Stimulated activated effector memory CD8-positive, alpha-beta T cell treated with anti-CD3 and anti-CD28 coated beads, Interleukin-12 subunit alpha, Interleukin-12 subunit beta, amount 100 ng/mL, for 72 hours (primary cell): ENCODE measurements at regions not wholly inside any gene's neighbourhood (a gene's known extent, or its start where the extent isn't known, plus 50 kb on each side); places are given as distances from the start of the nearest gene placed in this dataset.
"Not testable (repeated sequence)": the region's sequence is repeated elsewhere in the genome, so short reads cannot be mapped to it uniquely, and the experiment has no call there.

ENCODE experiments used
- ATAC-seq: fragments of 150-1000 bp; cut with Tn5 transposase; 2 replicates; pipeline ENCODE4 v1.10.0; 2021
- DNase-seq, 2 donors: peaks; one replicate each; pipeline ENCODE4 v3.0.0; 2021 to 2022; ENCODE audit warnings: low spot score in 2 of 2
- H3K27ac Mint-ChIP-seq: one replicate; pipeline ENCODE4 v1.8.0; 2022; ENCODE audit warnings: mild to moderate bottlenecking, mixed read lengths
- H3K36me3 Mint-ChIP-seq: one replicate; pipeline ENCODE4 v1.8.0; 2022; ENCODE audit warnings: mild to moderate bottlenecking, mixed read lengths
- H3K4me1 Mint-ChIP-seq: one replicate; pipeline ENCODE4 v1.8.0; 2022; ENCODE audit warnings: mixed read lengths
- H3K4me3 Mint-ChIP-seq: one replicate; pipeline ENCODE4 v1.8.0; 2022; ENCODE audit warnings: mild to moderate bottlenecking, mixed read lengths
- H3K9me3 Mint-ChIP-seq: one replicate; pipeline ENCODE4 v1.8.0; 2022; ENCODE audit warnings: mixed read lengths

DNA sequence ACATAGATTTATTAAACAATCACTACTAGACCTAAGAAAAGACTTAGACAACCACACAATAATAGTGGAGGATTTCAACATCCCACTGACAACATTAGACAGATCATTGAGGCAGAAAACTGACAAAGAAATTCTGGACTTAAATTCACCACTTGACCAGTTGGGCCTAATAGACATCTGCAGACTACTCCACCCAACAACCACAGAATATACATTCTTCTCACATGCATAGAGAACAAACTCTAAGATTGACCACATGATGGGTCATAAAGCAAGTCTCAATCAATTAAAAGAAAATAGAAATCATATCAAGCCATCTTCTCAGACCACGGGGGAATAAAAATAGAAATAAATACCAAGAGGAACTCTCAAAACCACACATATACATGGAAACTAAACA lies 136.7 kb upstream of the ARG1 start:
- Mint-ChIP-seq H3K4me1 (peaks cover 12% of the 10 kb centered on the region), H3K9me3 (peaks cover 3% of the 10 kb centered on the region), H3K27ac (no peak overlapping the region), H3K36me3 (no peaks in the 10 kb centered on the region), H3K4me3 (no peak overlapping the region)
- ATAC-seq (no peak), DNase-seq (no peak)

- peak; percentile 43 for ATAC-seq
- Mint-ChIP-seq H3K36me3 (no peaks in the 10 kb centered on the region), H3K4me3 (no peak overlapping the region), H3K27ac (no peak overlapping the region), H3K9me3 (no peaks in the 10 kb centered on the region), H3K4me1 (peaks cover 8% of the 10 kb centered on the region)
- no peak for DNase-seq
These were observed 130.0 kb upstream of the ARG1 start for GRCh38 chr6:131443014-131443413.

- ATAC-seq (peak; percentile 66), DNase-seq (no peak)
- Mint-ChIP-seq H3K4me3 (peak overlapping the region; percentile 19), H3K4me1 (peaks cover 8% of the 10 kb centered on the region), H3K9me3 (no peaks in the 10 kb centered on the region), H3K36me3 (no peaks in the 10 kb centered on the region), H3K27ac (peak overlapping the region; percentile 23)
These were observed 129.5 kb upstream of the ARG1 start for GRCh38 chr6:131443514-131443913.

- H3K4me3 Mint-ChIP-seq, ATAC-seq, H3K36me3 Mint-ChIP-seq, H3K27ac Mint-ChIP-seq, DNase-seq, H3K9me3 Mint-ChIP-seq, H3K4me1 Mint-ChIP-seq: not testable (repeated sequence)
These were observed 127.7 kb upstream of the ARG1 start for GRCh38 chr6:131445356-131445755.

DNA sequence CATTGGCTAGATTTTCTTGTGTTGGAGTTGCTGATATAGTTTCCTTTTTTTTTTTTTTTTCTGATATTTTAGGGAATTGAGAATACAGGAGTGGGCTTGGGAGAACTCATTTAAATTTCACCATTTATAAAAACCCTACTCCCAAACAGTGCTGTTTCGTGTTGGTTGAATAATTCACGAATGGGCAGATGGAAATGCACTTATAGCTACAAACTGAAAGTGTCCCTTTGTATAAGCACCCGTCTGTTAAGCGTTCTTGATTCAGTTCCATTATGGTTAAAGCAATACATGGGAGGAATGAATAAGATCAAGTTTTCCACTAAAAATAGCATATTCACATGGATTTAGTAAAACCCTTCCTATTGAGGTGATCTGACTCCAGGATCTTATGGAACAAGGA lies 122.2 kb upstream of the ARG1 start:
- Mint-ChIP-seq H3K4me1 (no peaks in the 10 kb centered on the region), H3K9me3 (no peaks in the 10 kb centered on the region), H3K4me3 (no peak overlapping the region), H3K27ac (no peak overlapping the region), H3K36me3 (no peaks in the 10 kb centered on the region)
- ATAC-seq (no peak), DNase-seq (no peak)

DNA sequence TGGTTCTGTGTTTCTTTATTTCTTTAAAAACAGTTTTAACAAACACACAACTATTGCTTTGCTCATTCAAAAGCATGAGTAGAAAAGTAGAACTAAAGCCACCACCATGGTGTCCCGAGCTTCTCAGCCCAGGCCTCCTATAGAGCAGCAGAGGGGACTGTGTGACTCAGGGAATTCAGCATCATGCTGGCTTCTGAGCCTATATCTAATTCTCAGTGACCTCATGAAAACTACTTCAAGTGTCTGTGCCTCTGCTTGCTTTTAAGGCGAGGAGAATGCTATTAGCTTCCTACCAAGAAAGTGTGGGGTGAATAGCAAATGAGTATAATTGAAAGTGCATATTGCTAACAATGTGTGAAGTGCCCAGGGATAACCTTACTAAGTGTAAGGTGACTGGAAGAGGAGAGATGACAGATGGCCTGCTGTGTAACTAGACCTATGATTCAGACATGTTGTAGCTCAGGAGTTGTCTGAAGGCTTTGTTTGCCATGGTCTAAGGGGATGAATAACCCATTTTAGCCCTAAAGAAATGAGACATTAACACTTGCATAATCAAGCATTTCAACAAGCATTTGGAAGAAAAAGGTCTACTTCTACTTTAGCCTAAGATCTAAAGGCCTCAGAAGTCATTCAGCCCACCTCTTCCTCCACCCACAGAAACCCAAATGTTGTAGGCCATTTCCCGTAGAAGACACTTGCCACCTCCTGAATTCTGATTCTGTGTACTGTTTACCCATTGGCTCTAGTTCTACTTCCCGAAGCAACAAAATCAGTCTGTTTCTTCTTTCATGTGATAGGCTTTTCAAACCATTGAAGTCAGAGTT lies 121.5 kb upstream of the ARG1 start:
- ATAC-seq = peak; percentile 92
- DNase-seq = no peak

GRCh38 chr6:131453803-131454202 lies 119.2 kb upstream of the ARG1 start:
- H3K9me3 Mint-ChIP-seq = no peaks in the 10 kb centered on the region
- H3K4me1 Mint-ChIP-seq = no peaks in the 10 kb centered on the region
- no peak overlapping the region for H3K27ac Mint-ChIP-seq
- ATAC-seq (no peak), DNase-seq (no peak)
- no peak overlapping the region for H3K4me3 Mint-ChIP-seq
- no peaks in the 10 kb centered on the region for H3K36me3 Mint-ChIP-seq

More for the DNA sequence above, 121.5 kb upstream of the ARG1 start:
- H3K36me3 Mint-ChIP-seq = no peaks in the 10 kb centered on the region
- H3K4me3 Mint-ChIP-seq = no peak overlapping the region
- H3K9me3 Mint-ChIP-seq = no peaks in the 10 kb centered on the region
- H3K27ac Mint-ChIP-seq = no peak overlapping the region
- no peaks in the 10 kb centered on the region for H3K4me1 Mint-ChIP-seq

GRCh38 chr6:131456565-131456964 lies 116.5 kb upstream of the ARG1 start:
- Mint-ChIP-seq H3K36me3 (no peaks in the 10 kb centered on the region), H3K4me1 (peaks cover 5% of the 10 kb centered on the region), H3K4me3 (no peak overlapping the region), H3K9me3 (no peaks in the 10 kb centered on the region), H3K27ac (no peak overlapping the region)
- ATAC-seq = no peak
- no peak for DNase-seq

GRCh38 chr6:131459005-131459404 lies 114.0 kb upstream of the ARG1 start:
- Mint-ChIP-seq H3K27ac (no peak overlapping the region), H3K4me1 (peaks cover 5% of the 10 kb centered on the region), H3K9me3 (no peaks in the 10 kb centered on the region), H3K36me3 (no peaks in the 10 kb centered on the region), H3K4me3 (no peak overlapping the region)
- no peak for ATAC-seq
- DNase-seq = no peak

GRCh38 chr6:131460614-131461000 lies 112.4 kb upstream of the ARG1 start:
- H3K36me3 Mint-ChIP-seq = no peaks in the 10 kb centered on the region
- no peak for DNase-seq
- H3K9me3 Mint-ChIP-seq = no peaks in the 10 kb centered on the region
- ATAC-seq = no peak
- no peak overlapping the region for H3K4me3 Mint-ChIP-seq
- no peak overlapping the region for H3K27ac Mint-ChIP-seq
- peaks cover 5% of the 10 kb centered on the region for H3K4me1 Mint-ChIP-seq

GRCh38 chr6:131469130-131469529 lies 103.9 kb upstream of the ARG1 start:
- Mint-ChIP-seq H3K4me3 (no peak overlapping the region), H3K9me3 (no peaks in the 10 kb centered on the region), H3K27ac (no peak overlapping the region), H3K36me3 (no peaks in the 10 kb centered on the region), H3K4me1 (no peaks in the 10 kb centered on the region)
- ATAC-seq (no peak), DNase-seq (no peak)

GRCh38 chr6:131470534-131470933 lies 102.5 kb upstream of the ARG1 start:
- DNase-seq (no peak), ATAC-seq (no peak)
- Mint-ChIP-seq H3K27ac (no peak overlapping the region), H3K4me3 (no peak overlapping the region), H3K9me3 (peaks cover 4% of the 10 kb centered on the region), H3K4me1 (no peaks in the 10 kb centered on the region), H3K36me3 (no peaks in the 10 kb centered on the region)

DNA sequence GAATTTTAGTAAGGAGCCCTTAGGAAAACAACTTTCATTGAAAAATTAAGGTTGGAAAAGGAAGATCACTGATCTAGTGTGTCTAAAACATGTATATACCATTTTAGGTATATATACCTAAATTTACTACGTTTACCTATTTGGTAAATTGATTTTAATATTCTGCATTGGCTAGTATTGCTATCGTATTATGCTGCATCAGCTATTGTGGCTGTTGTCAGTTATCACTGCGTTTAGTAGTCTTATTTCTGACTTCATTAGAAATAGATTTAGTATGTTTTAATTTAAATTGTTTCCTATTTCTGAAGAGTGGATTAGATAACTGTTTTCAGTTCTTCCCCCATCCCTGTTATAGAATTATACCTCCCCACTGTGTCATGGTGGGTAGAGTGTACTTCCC lies 101.7 kb upstream of the ARG1 start:
- Mint-ChIP-seq H3K36me3 (no peaks in the 10 kb centered on the region), H3K4me1 (no peaks in the 10 kb centered on the region), H3K9me3 (peaks cover 4% of the 10 kb centered on the region), H3K4me3 (no peak overlapping the region), H3K27ac (no peak overlapping the region)
- no peak for DNase-seq
- ATAC-seq = no peak

DNA sequence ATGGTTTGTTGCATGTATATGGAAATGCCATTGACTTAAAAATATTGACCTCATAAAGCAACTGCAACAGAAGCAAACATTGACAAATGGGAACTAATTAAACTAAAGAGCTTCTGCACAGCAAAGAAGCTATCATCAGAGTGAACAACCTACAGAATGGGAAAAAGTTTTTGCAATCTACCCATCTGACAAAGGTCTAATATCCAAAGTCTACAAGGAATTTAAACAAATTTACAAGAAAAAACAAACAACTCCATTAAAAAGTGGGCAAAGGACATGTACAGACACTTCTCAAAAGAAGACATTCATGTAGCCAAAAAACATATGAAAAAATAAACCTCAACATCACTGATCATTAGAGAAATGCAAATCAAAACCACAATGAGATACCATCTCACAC lies 99.7 kb upstream of the ARG1 start:
- not testable (repeated sequence) for H3K4me3 Mint-ChIP-seq, H3K4me1 Mint-ChIP-seq, ATAC-seq, H3K36me3 Mint-ChIP-seq, H3K9me3 Mint-ChIP-seq, DNase-seq, H3K27ac Mint-ChIP-seq

DNA sequence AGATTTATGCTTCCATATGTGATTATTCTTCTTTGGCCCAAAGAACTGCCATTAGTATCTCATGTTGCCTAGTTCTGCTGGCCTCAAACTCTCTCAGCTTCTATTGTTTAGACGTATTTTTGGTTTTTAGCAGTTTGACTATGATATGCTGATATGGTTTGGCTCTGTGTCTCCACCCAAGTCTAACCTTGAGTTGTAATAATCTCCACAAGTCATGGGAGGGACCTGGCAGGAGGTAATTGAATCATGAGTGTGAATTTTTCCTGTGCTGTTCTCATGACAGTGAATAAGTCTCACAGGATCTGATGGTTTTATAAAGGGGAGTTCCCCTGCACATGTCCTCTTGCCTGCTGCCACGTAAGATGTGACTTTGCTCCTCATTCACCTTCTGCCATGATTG lies 96.7 kb upstream of the ARG1 start:
- DNase-seq (no peak), ATAC-seq (no peak)
- H3K9me3 Mint-ChIP-seq = peaks cover 4% of the 10 kb centered on the region
- H3K4me1 Mint-ChIP-seq = no peaks in the 10 kb centered on the region
- H3K4me3 Mint-ChIP-seq = no peak overlapping the region
- no peaks in the 10 kb centered on the region for H3K36me3 Mint-ChIP-seq
- H3K27ac Mint-ChIP-seq = no peak overlapping the region

GRCh38 chr6:131478740-131479211 lies 94.2 kb upstream of the ARG1 start:
- not testable (repeated sequence) for H3K4me1 Mint-ChIP-seq, H3K36me3 Mint-ChIP-seq, H3K27ac Mint-ChIP-seq, H3K4me3 Mint-ChIP-seq, ATAC-seq, H3K9me3 Mint-ChIP-seq, DNase-seq
